T-helper 2 cell (primary cell): ENCODE measurements at regions not wholly inside any gene's neighbourhood (a gene's known extent, or its start where the extent isn't known, plus 50 kb on each side); places are given as distances from the start of the nearest gene placed in this dataset.
"Not testable (repeated sequence)": the region's sequence is repeated elsewhere in the genome, so short reads cannot be mapped to it uniquely, and the experiment has no call there.

ENCODE experiments used
- DNase-seq, 5 experiments: peaks; one replicate each; pipeline versions ENCODE4 v3.0.0 to v3.0.0-alpha.2; 2012 to 2022

GRCh38 chr3:177679568-177680471, 482.5 kb upstream of the TBL1XR1 start:
- peak in 1 of 5 experiments; percentile 71 for DNase-seq

GRCh38 chr3:177680472-177680821, 483.2 kb upstream of the TBL1XR1 start:
- DNase-seq, result no peak

- DNase-seq, result no peak
Measured at GRCh38 chr3:177681156-177681555, 483.9 kb upstream of the TBL1XR1 start.

- no peak for DNase-seq
Measured at GRCh38 chr3:177681852-177682251, 484.6 kb upstream of the TBL1XR1 start.

GRCh38 chr3:177683586-177683985, 486.3 kb upstream of the TBL1XR1 start:
- DNase-seq, result peak in 1 of 5 experiments; percentile 36

GRCh38 chr3:177686671-177687070, 489.4 kb upstream of the TBL1XR1 start:
- DNase-seq, result no peak

- no peak for DNase-seq
Measured at GRCh38 chr3:177687291-177687690, 490.0 kb upstream of the TBL1XR1 start.

GRCh38 chr3:177688152-177688551, 490.9 kb upstream of the TBL1XR1 start:
- DNase-seq, result no peak

GRCh38 chr3:177689077-177689476, 491.8 kb upstream of the TBL1XR1 start:
- DNase-seq, result no peak

- no peak for DNase-seq
Measured at GRCh38 chr3:177689869-177690268, 492.6 kb upstream of the TBL1XR1 start.

- DNase-seq, result no peak
Measured at GRCh38 chr3:177690306-177690705, 493.0 kb upstream of the TBL1XR1 start.

GRCh38 chr3:177692304-177692975, 495.2 kb upstream of the TBL1XR1 start:
- no peak for DNase-seq

GRCh38 chr3:177693616-177694264, 496.5 kb upstream of the TBL1XR1 start:
- no peak for DNase-seq

GRCh38 chr3:177694316-177694715, 497.0 kb upstream of the TBL1XR1 start:
- no peak for DNase-seq

GRCh38 chr3:177694951-177695350, 497.7 kb upstream of the TBL1XR1 start:
- DNase-seq, result no peak

- DNase-seq, result no peak
Measured at GRCh38 chr3:177700117-177700516, 502.8 kb upstream of the TBL1XR1 start.

GRCh38 chr3:177703788-177704187, 506.5 kb upstream of the TBL1XR1 start:
- DNase-seq, result no peak

GRCh38 chr3:177705976-177706823, 508.9 kb upstream of the TBL1XR1 start:
- DNase-seq, result no peak

GRCh38 chr3:177709470-177709869, 512.2 kb upstream of the TBL1XR1 start:
- DNase-seq, result not testable (repeated sequence)

GRCh38 chr3:177710506-177710905, 513.2 kb upstream of the TBL1XR1 start:
- no peak for DNase-seq

- DNase-seq, result no peak
Measured at GRCh38 chr3:177711637-177712036, 514.4 kb upstream of the TBL1XR1 start.
